HPDE6-E6E7 (cell line): ENCODE measurements at regions not wholly inside any gene's neighbourhood (a gene's known extent, or its start where the extent isn't known, plus 50 kb on each side); places are given as distances from the start of the nearest gene placed in this dataset.

Experiments
- DNase-seq: peaks from one replicate; pipeline ENCODE4 v3.0.0; 2011; ENCODE audit warnings: missing footprints; ENCODE audit errors: extremely low spot score

DNA sequence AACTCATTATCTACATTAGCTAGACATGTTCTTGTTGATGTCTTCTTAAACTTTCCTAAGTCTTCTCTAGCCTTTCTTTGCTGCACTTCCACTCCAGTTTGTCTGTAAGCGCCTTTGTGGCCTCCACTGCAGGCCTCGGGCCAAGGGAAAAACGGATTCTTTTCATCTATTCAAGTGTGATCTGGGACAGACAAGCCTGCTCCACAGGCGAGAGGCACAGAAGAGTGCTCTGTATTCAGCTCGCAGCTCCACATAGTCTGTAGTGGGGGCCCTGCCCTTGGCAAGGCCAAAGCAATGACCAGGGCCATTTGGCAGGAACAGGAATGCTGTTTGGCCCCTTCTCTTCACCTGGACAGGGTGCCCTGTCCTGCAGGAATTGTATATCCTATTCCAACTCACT lies 84.1 kb upstream of the BARX2 start:
- no peak for DNase-seq

DNA sequence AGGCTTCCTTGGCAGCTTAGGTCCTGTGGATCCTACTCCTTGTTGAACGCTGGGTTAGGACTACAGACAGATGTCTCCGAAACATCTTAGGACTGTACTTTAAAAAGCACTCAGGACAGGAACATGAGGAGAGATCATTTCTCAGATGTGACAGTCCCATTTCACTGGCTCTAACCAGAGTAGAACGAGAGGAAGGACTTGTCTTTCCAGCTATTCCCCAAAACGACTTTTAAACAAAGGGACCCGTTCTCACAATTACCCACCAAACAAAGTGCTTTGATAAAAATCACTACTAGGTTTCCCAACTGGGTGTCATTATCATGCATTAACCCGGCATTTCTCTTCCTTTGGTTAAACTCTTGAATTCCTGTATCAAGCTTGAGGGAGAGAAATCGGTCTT lies 84.7 kb upstream of the BARX2 start:
- DNase-seq: no peak

DNA sequence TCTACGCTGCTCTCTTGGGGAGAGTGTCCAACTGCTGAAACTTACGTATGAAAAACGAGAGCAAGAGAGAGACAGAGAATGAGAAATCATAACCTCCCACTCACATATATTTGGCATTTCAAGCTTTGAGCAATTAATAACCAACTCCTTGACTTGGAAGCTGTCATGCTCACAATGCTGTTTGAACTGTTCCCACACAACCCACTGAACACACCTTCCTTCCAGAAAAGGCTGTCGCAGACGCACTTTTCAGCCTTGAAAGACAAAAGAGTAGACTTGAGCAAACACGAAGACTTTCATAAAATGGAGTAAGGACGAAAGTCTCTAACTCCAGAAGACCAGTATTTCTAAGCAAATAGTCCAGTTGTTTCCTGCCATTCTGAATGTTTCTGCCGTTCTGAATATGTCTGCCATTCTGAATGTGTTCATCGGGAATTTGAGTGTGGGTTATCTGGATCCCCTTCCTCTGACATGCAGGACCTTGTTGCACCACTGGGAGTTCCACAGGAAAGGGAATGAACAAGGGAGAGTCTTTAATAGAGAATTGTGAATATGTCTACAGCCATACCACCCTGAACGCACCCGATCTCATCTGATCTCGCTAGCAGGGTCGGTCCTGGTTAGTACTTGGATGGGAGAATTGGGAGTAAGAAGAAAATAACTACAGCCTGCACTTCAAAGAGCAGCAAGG lies 86.2 kb upstream of the BARX2 start:
- DNase-seq: no peak

DNA sequence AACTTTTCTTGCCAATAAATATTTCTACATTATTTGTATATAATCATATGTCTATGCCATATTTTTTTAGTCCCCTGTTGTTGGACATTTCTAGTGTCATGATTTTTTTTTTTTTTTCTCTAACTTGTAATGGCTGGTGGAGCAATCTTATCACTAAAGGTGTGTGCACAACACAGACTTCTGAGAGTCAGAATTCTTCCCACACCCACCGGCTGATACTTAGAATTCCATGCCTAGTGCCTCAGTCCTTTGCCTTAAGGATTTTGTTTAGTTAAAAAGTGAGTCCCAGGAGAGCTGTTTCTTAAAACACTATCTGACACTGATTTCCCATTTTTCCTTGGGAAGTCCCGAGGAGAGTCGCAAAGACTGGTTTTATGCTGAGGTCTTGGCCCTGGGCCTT lies 87.7 kb upstream of the BARX2 start:
- no peak for DNase-seq

DNA sequence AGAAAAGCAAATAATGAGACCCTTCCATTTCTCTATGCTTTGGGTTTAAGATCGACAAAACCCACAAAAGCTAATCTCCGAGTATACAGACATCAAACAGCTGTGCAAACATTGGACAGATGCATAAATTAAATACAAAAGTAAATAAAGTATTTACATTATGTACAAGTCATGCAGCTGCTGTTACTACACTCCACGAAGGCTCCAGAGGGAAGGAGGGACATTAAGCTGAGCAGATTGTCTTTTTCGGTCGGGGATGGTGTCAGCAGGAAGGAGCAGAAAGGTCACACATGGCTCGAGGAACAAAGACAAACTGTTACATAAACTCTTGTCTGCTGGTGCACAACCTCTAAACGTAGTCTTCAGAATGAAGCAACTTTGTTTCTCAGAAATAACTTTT lies 88.8 kb upstream of the BARX2 start:
- DNase-seq: no peak

DNA sequence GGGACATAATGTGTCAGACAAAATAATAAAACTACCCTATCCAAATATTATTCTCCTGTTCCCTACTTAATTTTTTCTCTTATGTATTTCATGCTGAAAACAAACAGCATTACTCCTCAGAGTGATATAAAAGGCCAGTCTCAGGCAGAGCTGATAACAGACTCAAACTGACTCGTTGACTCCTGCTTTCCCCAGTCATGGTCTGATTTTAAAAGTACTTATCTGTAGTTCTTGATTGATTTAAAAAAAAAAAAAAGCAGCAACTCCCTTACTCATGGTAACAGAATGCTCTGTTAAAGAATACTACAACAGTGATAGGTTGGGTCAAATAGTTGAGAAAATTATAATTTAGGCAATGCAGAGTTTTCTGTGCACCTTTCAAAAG lies 90.3 kb upstream of the BARX2 start:
- DNase-seq: no peak

DNA sequence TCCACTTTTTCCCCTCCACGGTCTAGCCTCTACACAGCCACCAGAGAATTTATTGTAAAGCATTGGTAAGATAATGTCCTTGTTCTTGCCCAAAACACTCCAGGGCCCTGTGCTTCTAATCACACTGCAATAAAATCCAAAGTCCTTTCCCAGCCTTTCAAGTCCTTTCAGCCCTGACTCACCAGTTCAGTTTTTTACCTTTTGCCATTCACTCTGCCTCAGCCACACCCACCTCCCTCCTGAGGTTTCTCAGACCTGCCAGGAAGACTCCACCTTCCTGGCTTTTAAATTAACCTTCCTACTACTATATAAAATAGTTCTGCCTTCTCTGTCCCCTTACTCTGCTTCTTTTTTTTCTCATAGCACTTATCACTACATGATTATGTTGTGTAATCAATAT lies 91.0 kb upstream of the ARHGAP32 start:
- peak; percentile 48 for DNase-seq

DNA sequence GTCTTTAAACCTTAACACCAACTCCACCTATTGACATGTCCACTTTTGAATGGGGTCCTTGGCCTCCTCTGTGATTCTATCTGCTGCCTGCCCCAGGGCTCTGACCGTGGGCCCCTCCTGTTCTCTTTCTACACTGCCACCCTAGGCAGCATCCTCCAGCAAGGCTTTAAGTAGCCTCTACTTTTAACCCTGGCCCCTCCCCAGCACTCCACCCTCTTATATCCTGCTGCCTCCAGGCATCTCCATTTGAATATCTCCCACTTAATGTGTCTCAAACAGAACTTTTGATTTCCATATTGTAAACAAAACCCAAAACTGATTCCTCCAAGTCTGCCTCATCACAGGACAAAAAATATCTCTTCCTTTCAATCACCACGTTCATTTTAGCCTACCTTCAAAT lies 90.5 kb upstream of the ARHGAP32 start:
- no peak for DNase-seq

DNA sequence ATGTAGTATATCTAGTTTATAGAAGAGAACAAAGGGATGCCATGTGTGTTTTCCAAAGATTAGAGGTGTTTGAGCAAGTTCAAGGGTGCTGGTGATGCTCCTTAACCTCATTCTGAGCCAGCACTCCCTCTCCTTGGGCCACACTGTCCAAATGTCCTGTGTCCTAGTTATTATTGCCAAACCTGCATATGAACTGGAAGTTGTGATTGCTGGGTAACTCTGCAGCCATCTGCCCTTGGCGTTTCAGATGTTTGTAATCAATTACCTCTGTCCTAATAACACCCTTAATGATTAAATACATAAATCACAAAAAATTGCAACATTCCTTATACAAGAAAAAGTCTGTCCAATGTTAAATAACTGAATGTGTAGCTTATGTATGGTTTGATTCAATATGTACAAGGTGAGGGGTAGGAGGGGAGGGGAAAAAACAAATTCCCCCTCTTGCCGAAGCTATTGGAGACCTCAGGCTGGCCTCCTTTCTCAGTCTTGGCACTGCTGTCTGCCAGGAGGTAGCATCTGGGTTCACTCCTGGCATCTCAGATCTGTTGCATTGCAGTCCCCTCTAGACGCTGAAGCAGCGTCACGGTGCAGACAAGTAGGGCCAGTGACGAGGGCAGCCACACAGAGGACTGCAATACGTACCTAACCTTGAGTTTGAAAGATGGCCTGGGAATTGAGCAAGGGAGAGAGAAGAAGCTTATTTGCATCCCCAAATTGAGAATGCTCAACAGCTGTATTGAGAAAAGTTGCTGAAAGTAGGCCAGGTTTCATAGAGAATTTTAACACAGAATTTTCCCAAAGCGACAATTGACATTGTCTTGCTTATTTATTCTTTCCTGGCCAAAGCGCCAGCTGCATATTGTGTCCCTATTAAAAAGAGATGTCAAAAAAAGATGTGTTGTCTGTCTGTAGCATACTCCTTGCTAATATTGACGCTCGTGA lies 89.6 kb upstream of the ARHGAP32 start:
- DNase-seq: no peak

DNA sequence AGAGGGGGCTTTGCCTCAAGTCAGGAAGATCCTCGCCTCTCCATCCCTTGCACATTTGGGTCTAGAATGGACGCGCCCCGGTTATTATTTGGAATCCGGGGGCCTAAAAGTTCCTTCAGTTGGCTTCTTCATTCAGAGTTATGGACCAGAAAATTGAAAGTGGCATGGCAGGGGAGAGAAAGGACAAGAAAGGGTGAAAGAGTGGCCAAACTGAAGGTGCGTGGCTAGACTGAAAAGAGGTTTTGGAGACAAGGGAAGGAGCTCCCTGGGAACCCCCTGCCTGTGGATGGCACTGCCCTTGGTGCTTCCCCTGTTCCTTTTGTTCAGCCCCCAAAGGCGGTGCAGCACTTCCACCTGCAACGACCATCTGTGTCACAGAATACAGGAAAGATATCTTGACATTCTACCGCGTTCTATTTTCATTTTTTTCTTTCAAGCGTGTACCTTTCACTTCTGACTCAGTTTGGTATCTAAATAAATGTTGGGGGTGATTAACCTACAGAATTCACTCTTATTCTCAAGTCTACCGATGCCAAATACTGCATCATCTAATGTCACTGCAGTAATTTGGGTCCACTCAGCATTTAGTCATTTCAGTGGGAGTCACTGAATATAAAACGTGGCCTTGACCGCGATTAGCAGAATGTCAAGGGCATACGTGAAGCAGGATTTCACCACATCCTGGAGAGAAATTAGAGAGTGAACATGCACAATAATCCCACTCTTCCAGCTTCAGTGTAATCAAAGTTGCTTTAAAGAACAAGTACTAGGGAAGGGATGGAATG lies 88.1 kb upstream of the ARHGAP32 start:
- DNase-seq: no peak

DNA sequence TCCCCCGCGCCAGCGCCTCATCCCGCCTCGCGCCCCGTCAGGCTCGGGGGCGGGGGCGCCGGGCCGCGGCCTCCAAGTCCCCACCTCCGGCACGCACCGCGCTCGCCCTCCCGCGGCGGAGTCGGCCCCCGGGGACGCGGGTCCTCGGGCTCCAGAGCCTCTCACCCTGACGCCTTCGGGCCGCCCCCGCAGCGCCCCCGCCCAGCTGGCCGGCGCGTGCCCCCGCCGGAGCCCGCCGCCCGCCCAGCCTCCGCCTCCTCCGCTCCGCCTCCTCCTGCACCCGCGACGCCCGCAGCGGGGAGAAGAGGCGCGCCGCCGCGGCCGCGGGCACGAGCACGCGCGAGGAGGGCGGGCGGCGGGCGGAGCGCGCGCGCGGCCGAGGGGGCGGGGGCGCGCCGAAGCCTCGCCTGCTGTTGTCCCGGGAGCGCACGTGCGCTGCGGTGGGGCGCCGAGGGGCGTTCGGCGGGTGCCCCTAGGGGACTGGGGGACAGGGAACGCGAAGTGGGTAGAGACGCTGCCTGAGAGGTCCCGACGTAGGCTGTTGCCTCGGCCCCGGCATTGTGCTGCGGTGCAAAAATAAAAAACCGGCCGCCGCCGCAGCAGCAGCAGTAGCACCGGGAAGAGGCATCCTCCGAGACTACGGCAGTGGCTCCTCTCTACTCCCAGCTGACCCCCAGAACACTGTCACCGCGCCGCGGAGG lies 87.4 kb upstream of the ARHGAP32 start:
- peak; percentile 70 for DNase-seq

DNA sequence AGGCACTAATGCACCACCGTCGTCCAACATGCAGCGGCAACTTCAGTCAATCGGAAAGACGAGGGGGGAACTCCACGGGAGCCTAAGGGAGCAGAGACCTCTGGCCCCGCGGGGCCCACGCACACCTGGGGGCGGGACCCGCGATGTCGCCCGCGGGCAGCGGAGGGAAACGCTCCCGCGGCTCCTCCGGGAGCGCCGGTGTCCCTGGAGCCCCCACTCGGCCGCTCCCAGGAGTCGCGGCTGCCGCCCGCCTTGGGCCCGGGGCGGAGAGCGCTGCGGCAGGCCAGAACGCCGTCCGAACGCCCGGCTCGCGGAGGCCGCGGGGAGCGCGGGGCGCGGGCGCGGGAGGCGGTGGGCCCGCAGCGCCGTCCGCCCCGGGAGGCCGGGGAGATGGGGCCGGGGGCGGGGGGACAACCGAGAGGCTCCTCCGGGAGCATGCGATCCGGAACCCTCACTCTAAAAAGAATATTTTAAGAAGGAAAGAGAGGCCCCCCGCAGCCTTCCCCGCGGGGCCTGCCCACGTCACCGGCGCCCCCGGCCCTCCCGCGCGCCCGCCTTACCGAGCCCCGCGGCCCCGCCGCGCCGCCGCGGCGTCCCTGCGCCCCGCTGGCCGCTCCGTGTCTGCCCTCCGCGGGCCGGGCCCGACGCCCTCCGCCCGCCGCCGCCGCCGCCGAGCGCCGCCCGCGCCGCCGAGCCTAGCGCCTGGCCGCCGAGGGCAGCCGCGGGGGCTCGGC lies 86.6 kb upstream of the ARHGAP32 start:
- no peak for DNase-seq

DNA sequence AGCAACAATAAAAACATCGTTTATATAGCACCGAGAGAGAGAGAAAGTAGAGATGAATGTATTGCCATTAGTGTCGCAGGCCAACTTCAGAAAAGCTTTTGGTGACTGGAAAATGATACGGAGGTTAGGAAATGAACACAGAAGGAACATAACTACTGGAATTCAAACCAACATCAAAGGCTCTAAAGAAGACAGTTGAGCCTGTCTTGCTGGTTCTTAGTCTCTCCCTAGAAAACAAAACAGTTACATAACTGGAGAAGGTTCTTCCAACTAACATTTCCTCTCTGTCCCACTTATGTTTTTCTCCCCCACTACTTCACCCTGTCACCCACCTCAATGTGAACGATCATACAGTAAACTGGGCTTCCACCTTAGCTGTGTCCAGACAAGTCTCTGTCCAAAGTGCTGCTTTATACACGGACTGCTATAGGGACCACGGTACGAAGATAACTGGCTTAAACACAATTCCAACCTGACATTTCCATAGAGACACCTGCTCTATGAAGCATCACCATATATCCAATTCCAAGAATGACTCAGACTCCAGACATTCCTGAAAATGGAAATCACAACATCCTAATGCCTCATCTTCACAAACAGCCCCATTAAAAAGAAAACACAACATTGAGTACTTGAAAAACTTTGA lies 85.2 kb upstream of the ARHGAP32 start:
- DNase-seq: no peak

DNA sequence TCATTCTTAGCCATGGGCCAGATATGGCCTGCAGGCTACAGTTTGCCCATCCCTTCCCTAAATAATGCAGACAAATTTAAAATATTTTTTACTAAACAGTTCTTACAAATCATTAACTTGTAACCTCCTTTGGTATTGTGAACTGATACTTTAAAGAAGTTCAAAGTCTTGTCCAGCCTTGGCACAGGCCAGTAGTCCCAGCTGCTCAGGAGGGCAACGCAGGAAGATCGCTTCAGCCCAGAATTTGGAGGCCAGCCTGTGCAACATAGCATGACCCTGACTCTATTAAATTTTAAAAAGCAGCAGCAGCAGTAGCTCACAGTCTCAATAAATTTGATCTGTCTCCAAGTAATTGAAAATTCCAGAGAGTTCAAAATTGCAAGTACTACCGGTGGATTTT lies 83.7 kb upstream of the ARHGAP32 start:
- no peak for DNase-seq

DNA sequence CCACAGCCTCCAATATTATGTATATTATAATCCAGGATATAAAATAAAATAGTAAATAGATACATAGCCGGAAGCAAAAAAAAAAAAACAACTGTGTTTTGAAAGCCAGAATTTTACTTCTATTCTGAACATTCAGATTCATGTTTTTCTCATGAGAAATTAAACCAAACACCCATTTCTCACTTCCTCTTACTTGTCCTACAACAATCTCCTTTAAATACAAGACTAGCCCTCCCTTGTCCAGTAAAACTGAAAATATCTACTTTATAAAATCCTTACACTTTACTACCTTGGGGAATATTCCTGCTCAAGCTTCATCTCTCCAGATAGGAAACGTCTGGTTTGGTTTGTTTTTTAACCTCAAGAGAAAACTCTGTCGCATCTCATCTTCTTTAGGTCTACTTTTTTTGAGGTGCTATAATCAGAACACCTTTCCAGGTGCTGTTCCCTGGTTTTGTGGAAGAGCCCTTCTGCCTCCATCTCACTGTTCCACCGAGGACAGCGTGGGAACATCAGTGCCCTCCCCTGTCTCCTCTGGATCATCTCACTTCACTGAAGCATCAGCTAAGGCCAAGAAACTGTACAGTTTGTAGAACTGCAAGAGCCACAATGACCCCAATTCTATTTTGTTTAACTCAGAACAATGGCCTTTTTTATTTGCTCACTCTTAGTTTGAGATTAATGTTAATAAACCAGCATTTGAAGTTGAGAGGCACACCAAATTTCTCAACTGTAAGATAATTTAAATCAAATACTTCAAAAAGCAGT lies 82.0 kb upstream of the ARHGAP32 start:
- no peak for DNase-seq

DNA sequence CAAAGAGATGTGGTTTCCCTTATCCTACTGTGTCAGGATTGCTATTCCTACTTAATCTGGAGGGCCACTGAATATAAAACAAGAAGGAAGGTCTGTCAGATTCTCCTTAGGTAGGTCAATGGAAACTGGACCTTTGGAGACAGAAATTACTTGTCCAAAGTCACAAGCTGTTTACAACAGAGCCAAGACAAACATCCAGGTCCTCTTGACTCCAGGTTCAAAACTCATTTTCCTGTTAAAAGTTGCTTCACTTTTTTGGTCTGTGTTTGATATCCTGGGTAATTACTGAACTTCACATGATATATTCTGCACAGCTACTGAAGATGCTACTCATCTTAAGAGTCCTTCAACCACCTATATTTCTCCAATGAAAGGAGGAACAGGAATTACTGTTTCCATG lies 81.2 kb upstream of the ARHGAP32 start:
- no peak for DNase-seq

DNA sequence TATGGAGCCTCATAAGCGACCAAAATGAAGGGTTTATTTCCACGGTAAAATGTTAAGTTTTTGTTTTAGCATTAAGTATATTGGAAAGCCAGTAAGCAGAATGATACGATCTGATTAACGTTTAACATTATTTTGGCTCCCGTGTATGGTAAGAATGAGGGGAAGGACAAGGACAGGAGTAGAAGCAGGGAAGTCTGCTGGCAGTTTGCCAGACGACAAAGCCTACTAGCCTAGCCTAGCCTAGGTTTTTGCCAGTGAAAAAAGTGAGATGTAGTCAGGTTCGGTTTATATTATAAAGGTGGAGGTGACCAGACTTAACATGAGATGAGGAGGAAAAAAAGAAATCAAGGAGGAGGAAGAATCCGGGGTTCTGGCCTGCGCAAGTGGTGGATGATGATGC lies 78.9 kb upstream of the ARHGAP32 start:
- DNase-seq: no peak

DNA sequence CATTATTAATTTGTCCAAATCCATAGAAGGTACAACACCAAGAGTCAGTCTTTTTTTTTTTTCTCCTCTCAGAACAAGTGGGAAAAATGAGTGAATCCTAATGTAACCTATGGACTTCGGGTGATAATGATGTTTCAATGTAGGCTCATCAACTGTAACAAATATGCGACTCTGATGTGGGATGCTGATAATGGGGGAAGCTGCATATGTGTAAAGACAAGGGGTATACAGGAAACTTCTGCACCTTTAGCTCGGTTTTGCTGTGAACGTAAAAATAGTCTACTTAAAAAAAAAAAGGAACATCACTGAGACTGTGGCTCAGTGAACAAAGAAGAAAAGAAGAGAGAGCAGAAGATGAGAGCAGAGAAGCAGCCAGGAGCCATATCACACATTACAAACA lies 78.3 kb upstream of the ARHGAP32 start:
- no peak for DNase-seq

DNA sequence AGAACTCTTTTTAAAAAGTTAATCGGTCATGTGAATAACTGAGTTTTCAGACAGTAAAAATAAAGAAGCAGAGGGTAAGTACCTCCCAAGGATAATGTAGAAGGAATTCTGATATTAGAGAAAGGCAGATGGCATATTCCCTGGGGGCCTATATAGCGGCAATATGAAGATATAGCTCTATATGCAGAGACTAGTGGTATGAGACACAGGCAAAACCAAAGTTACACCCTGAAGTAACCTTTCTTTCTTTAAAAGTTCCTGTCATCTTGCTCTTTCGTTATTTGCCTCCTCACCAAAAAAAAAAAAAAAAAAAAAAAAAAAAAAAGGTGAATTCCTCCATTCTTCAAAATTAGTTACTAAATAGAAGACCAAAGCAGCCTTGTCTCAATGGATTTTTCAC lies 76.2 kb upstream of the ARHGAP32 start:
- no peak for DNase-seq

DNA sequence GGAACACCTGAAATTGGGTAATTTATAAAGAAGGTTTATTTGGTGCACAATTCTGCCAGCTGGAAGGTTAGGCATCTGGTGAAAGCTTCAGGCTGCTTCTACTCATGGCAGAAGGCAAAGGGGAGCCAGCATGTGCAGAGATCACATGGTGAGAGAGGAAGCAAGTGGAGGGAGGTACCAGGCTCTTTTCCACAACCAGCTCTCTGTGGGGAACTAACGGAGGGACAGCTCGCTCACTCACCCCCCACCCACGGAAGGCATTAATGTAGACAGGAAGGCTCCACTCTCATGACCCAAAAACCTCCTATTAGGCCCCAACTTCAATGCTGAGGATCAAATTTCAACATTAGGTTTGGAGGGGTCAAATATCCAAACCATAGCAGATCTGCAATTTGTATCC lies 75.6 kb upstream of the ARHGAP32 start:
- DNase-seq: no peak
